ENCODE measurements at regions not wholly inside any gene's neighbourhood (a gene's known extent, or its start where the extent isn't known, plus 50 kb on each side); places are given as distances from the start of the nearest gene placed in this dataset.
"Not testable (repeated sequence)": the region's sequence is repeated elsewhere in the genome, so short reads cannot be mapped to it uniquely, and the experiment has no call there.

DNA sequence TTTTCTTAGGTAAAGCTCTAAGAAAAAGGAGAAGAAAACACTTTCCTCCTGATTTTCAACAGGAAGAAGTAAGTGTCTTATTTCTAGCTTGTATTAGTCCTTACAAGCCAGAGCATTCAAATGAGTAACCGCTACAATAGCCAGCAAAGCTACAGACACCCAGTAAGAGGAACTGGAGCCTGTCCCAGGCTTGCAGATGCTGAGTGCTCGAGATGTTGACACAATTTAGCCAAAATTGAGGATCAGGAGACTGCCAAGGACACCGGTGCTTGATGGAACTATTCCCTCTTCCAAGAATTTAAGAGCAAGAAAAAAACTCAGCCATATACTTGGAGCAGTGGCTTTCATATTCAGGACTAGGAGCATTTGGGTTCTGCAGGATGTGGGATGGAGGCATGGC is 149.3 kb upstream of the DPP6 start:
- no peak for DNase-seq

- no peak for DNase-seq
Observed at GRCh38 chr7:153912211-153912610, 140.0 kb upstream of the DPP6 start.

DNA sequence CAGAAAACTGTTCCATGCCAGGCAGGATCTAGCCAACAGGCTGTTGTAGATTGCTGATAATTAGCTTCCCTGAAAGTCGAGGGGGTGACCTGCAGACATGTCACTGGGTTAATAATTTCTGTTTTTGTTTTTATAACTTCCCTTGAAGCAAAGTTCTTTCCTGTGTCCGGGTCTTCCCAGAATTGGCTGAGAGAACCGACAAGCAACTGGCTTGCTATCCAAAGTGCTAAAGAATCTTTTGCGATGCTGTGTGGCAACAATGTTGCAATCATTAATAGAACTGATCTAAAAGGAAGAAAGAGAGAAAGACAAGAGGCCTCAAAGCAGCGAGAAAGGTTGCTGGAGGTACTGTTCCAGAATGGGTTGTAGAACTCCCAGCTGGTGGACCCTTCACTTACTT is 132.1 kb upstream of the DPP6 start:
- no peak for DNase-seq

DNA sequence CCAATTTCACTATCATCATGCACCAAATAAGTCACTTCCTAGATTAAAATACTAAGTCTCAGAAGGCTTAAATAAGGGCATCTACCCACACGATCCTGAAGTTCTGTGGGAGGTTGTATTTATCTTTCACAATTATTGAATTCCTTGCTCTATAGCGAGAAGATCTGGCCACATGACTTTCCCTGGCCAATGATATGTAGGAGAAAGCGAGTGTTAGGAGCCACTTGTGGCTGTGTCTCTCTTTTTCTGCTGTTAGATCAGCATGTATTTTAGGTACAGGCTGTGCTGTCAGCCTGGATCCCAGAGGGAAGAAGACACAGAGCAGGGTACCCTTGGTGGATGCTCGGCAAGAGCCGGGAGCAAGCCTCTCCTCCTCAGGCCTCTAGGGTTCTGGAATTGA is 131.3 kb upstream of the DPP6 start:
- no peak for DNase-seq

DNA sequence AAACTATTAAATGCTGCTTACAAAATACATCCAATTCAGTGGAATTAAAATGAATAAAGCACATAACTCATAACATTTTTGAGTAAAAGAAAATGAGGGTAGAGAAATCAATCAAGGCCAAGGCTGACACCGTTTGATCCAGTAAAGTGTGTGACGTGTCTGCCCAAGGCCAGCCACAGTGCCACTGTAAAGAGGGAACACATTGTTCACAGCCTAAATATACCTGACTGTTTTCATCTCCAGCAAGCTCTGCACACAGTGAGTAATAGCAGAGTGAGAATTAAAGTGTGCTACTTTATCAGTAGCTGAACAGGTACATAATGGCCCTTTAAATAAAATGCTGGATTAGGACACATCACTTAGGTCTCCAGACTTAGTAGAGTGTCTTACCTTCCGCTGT is 130.8 kb upstream of the DPP6 start:
- DNase-seq = no peak

- no peak for DNase-seq
Observed at GRCh38 chr7:153930696-153931095, 121.5 kb upstream of the DPP6 start.

DNA sequence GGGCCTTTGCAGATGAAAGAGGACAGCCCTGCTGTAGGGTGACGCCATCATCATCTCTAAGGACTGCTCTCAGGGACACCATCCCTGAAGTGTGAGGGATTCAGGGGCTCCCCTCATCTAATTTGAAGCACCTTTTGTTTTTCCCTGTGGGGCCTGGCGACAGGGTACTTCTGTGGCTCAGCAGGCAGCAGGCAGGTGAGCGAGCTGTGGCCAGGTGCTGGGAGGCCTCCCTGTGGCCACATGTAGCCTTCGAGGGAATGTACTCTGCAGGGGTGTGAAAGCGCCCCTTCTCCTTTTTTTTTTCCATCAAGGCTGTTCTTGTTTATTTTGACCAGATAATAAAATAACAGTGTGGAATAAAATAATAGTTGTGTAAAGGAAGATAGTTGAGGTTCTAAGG is 118.2 kb upstream of the DPP6 start:
- no peak for DNase-seq

GRCh38 chr7:153934629-153935028 is 117.6 kb upstream of the DPP6 start:
- no peak for DNase-seq

- DNase-seq = no peak
Observed at GRCh38 chr7:153935095-153935494, 117.1 kb upstream of the DPP6 start.

DNA sequence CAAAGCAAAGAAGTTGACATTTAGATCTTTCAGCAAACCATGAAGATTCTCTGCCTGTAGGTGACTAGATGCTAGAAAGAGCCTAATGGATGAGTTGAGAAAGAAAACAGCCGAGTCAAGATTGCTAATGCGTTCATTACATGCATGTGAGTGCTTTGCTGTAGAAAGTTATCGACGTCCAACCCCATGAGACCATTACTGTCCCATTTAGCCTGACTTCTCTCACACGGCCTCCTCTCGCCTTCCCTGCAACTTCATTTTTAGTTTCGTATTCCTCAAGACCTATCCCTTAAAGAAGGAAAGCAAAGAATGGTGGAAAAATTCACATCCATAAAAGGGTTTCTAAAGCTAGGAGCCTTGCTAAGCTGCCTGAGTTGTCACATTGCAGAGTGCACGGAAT is 113.7 kb upstream of the DPP6 start:
- DNase-seq = no peak

DNA sequence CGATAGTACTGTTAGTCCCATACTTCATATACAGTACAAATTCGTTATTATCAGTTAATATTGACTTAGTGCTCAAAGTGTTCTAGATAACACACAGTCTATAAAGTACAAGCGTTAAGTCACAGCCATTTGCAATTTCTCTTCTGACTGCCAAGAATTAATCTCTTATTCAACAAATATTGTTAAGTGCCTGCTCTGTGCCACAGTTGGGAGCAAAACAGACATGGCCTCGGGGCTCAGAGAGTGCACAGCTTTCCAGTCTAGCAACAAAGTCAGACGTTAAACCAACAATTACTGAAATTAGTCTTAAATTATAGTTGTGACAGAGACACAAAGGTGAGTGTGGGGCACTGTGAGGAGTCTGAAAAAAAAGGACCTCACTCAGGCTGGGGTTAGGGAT is 113.0 kb upstream of the DPP6 start:
- DNase-seq = no peak

DNA sequence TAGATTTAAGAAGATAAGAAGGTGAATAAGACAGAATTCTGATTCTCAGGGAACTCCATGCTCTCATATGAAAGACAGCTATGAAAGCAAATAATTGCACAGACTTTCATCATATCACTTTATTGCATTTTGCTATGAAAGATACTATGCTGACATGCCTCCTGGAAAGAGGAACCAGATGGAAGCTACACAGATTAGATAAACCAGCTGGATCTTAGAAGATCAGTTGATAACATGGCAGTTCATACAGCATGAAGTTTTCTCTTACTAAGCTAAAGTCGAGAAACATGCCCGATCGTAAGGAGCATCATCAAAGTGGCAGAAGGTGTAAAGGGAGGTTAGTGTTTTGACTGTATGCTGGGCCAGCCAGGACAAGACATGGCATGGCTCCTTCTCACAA is 112.5 kb upstream of the DPP6 start:
- no peak for DNase-seq

GRCh38 chr7:153941061-153941460 is 111.1 kb upstream of the DPP6 start:
- no peak for DNase-seq

DNA sequence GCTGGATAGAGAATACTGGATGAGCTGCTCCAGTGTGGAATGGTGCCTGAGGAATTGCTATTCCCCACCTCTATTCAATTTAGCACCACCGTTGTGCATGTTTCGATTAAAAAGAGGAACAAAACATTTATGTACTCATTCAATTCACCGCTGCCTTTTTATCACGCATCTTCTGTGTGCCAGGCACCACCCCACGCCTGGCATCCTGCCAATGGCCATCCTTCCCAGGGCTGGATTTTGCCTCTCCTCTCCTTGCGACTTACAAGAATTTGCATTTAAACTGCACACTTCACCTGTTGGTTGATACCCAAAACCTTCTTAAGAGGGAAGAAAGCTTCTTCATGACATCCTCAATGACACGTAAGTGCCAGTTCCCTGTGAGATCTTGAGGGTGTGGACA is 110.2 kb upstream of the DPP6 start:
- DNase-seq = no peak

- DNase-seq = no peak
Observed at GRCh38 chr7:153943457-153943856, 108.7 kb upstream of the DPP6 start.

- no peak for DNase-seq
Observed at GRCh38 chr7:153943861-153944260, 108.3 kb upstream of the DPP6 start.

DNA sequence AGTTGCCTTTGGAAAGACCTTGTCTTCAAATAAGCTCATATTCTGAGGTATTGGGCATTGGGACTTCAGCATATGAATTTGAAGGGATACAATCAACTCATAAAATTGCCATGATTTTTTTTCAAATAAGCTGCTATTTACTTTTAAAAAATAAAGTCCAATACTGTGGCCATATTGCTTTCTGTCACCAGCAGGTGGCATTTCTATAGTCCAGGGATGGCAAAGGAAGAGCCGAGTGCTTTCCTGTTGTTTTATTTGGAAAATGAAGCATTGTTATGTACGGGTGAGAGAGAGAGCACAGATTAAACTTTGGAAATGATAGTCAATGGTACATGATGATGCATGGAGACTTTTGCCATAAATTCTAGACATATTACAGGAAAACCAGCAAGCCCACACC is 104.1 kb upstream of the DPP6 start:
- no peak for DNase-seq

DNA sequence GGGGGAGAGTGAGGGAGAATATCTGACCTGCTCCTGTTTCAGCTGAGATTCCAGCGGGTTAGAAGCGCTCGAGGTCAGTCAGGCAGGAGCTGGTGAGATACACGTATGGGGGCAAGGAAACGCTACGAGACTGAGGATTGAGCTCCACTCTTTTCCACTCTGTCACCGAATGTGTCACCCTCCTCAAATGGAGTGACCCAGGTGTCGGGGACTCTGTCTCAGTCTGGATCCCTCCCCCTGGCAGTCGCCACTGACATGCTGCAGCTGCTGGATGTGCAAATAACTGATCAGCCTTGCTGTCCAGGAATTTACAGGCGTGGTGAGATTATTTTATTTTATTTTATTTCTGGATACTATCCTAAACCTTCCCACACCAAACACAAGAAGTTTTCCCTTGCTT is 100.9 kb upstream of the DPP6 start:
- no peak for DNase-seq

- DNase-seq = no peak
Observed at GRCh38 chr7:153954477-153954876, 97.7 kb upstream of the DPP6 start.

GRCh38 chr7:153957677-153958076 is 94.5 kb upstream of the DPP6 start:
- DNase-seq = not testable (repeated sequence)

GRCh38 chr7:153958381-153958780 is 93.8 kb upstream of the DPP6 start:
- not testable (repeated sequence) for DNase-seq

- DNase-seq = not testable (repeated sequence)
Observed at GRCh38 chr7:153958789-153959188, 93.4 kb upstream of the DPP6 start.

GRCh38 chr7:153964481-153965112 is 87.6 kb upstream of the DPP6 start:
- not testable (repeated sequence) for DNase-seq

DNA sequence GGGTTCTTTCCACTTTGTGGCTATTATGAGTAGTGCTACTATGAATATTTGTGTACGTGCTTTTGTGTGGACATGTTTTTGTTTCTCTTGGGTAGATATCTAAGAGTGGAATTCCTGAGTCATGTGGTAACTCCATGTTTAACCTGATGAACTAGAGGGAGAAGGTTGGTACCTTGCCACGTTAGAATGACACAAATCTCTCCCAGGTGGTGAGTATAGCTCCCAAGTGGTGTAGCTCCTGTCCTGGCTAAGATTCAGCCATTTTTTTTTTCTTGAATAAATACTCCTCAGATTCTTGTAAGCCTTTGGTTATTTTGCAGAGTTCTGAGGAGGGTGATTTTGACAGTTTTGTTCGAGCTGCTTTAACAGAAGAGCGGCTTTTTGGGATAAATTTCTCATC is 83.2 kb upstream of the DPP6 start:
- DNase-seq = not testable (repeated sequence)

GRCh38 chr7:153974603-153975002 is 77.6 kb upstream of the DPP6 start:
- DNase-seq = not testable (repeated sequence)

- not testable (repeated sequence) for DNase-seq
Observed at GRCh38 chr7:153976745-153977144, 75.5 kb upstream of the DPP6 start.

All from NCI-H1694 (cell line).